LHCN-M2 (cell line): ENCODE measurements at regions not wholly inside any gene's neighbourhood (a gene's known extent, or its start where the extent isn't known, plus 50 kb on each side); places are given as distances from the start of the nearest gene placed in this dataset.

ENCODE experiments used
- DNase-seq: peaks from one replicate; pipeline ENCODE4 v3.0.0-alpha.2; 2012; ENCODE audit warnings: low read depth

DNA sequence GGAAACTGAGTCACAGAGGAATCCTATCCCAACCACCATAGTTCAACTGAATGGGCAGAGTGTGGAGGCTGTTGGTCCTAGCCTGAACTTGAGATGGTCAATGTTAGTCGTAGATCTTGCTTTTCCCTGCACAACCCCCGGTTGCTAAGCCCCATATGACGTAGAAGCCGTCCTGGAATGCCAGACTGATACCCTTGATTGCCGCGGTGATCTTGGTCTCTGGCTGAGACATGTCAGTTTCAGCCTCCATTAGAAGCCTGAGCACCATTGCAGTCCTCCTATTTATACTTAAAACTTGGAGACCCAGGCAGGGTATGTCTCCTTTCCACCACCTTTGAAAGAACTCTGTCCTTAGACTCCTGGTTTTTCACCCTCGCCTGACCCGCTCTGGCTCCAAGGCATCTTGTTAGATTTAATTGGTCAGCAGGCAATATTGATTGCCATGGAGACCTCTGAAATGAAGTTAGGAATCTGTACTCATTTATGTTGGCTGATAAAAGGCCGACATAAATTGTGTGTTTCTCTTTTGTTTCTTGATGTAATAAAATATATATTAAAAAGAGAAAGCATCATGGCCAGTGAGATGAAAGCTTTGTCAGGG lies 53.4 kb downstream of the RPLP1 start:
- no peak for DNase-seq

GRCh38 chr15:69508659-69509058 lies 56.0 kb downstream of the RPLP1 start:
- DNase-seq: no peak

DNA sequence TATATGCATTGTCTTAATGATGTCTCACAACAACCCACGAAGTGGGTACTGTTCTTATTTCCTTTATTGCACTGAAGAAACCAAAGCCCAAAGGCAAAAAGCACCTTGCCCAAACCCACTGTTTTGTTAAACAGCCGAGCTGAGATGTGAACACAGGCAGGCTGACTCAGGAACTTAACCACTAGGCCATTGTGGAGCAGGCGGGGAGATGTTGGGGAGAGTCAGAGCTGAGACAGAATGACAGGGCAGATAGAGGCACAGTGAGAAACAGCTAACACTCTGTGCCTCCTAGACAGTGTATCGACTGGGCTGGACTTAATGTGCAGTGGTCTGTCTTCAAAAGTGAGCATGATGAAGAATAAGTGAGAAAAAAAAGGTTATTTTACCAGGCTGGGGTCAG lies 56.5 kb downstream of the RPLP1 start:
- no peak for DNase-seq

DNA sequence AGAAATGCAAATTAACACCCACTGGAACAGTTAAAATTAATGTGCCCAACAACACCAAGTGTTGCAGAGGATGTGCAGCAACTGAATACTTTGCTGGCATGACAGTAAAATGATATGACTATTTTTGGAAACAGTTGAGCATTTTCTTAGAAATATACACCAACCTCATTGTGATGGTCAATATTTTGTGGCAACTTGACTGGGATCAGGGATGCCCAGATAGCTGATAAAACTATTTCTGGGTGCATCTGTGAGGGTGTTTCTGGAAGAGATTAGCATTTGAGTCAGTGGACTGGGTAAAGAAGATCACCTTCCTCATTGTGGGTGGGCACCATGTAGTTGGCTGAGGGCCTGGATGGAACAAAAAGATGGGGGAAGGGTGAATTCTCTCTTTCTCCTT lies 57.9 kb downstream of the RPLP1 start:
- DNase-seq: no peak

- DNase-seq: no peak
Observed at GRCh38 chr15:69511015-69511414, 58.4 kb downstream of the RPLP1 start.

DNA sequence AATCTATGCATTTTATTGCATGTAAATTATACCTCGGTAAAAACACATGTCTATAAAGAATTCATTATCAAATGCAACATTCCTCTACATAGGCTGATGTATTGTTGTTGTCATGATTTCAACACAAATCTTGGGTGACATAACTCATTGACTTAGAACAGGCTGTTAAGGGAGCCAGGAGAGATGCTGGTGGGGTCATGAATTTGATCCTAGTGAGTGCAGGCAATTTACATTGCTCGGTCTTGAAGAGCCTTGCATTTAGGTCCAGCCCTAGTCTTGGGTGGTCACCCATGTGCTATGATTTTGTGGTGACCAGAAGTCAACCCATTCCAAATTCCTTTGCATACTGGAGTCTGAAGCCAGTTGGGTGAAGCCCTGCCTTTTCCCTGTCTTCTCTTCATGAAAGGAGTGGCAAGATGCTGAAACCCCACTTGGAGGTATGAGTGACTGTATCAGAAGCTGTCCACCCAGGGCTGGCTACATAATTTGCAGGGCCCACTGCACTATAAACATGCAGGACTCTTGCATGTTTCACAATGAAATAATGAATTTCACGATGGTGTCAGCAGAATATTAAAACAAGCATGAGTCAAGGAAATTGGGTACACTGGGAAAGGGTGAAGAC lies 59.2 kb downstream of the RPLP1 start:
- DNase-seq: no peak

DNA sequence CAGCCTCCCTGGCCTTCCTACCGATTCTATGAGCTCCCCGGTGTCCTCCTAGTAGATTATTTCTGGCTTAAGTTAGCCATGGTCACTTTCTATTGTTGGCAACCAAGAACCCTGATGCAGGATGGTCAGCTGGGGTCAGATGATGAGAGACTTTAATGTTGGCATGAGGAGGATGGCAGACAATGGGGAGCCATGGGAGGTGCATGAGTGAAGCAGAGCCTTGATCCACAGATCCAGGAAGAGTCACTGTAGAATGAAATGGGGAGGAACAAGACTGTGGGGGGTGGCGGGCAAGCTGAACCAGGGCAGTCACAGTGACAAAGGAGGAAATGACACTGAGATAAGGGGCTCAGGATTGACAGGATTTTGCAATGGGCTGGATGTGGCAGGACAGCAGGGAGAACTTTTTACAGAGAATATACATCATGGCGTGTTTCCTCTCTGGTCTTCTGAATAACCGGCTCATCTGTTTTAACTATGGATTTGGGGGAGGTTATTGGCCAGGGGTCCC lies 60.9 kb downstream of the RPLP1 start:
- no peak for DNase-seq

GRCh38 chr15:69513986-69514385 lies 61.4 kb downstream of the RPLP1 start:
- no peak for DNase-seq

- no peak for DNase-seq
Observed at GRCh38 chr15:69515508-69515907, 62.9 kb downstream of the RPLP1 start.

DNA sequence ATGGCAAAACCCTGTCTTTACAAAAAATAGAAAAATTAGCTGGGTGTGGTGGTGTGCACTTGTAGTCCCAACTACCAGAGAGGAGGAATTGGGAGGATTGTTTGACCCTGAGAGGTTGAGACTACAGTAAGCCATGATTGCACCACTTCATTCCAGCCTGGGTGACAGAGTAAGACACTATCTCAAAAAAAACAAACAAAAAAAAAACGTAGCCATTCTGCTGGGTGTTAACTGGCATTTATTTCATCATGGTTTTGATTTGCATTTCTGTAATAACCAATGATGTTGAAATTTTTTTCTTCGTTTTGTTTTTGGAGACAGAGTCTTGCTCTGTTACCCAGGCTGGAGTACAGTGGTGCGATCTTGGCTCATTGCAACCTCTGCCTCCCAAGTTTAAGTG lies 63.3 kb downstream of the RPLP1 start:
- no peak for DNase-seq

GRCh38 chr15:69517052-69517451 lies 64.4 kb downstream of the RPLP1 start:
- DNase-seq: no peak

DNA sequence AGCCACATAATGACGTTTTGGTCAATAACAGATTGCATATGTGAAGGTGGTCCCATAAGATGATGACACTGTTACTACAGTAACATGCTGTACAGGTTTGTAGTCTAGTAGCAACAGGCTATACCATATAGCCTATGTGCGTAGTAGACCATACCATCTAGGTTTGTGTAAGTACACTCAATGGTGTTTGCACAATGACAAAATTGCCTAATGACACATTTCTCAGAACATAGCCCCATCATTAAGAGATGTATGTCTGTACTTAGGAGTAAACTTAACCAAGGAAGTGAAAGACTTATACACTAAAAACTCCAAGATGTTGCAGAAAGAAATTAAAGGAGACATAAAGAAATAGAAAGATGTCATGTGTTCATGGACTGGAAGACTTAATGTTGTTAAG lies 66.2 kb downstream of the RPLP1 start:
- DNase-seq: no peak

DNA sequence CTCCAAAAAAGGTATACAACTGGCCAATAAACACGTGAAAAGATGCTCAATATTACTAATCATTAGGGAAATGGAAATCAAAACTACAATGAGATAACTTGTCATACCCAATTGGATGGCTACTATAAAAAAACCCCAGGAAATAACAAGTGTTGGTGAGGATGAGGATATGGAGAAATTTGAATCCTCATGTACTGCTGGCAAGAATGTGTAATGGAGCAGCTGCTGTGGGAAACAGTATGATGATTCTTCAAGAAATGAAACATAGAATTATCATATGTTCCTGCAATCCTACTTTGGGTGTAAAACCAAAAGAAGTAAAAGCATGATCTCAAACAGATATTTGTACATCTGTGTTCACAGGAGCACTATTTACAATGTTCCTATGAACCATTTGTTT lies 67.4 kb downstream of the RPLP1 start:
- no peak for DNase-seq

- DNase-seq: no peak
Observed at GRCh38 chr15:69522361-69522760, 69.7 kb downstream of the RPLP1 start.

DNA sequence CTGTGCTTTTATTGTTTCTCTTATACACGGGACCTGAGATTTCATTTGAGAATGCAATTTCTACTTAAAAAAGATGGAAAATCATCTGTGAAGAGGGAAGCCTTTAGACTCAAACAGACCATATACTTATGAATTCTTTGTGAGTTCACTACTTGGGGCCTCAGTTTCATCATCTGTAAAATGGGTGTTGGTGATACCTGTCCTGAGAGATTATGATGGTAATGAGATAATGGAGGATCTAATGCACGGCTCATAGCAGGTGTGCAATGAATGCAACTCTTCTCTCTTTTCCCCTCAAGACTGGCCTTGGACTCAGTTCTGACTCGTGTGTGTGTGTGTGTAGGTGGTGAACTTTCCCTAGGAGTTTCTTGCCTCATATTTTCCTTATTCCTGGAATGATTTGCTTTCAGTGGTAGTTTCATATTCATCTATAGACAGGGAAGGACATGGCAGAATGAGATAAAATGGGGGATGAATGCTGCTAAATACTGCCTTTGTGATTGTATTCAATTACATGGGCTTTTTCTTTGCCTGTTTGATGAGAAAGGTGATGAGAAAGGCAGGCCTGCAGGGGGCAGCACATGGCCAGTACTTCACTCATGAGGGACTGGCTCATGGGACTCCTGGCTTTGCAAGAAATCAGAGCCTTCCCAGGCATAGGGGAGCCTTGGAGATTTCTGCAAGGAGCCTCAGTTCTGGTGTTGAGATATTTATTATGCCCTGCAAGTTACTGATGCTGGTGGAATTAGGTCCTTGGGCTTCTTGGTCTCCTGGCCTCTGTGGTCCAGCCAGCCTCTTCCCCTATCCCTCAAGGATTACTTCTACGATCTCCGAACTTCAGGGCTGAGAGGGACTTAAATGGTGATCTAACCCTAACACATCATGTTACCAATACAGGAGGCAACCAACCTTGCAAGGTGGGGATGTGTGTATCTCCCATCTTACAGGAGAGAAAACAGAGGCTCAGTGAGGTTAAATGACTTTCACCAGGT lies 70.7 kb downstream of the RPLP1 start:
- DNase-seq: peak; percentile 68

DNA sequence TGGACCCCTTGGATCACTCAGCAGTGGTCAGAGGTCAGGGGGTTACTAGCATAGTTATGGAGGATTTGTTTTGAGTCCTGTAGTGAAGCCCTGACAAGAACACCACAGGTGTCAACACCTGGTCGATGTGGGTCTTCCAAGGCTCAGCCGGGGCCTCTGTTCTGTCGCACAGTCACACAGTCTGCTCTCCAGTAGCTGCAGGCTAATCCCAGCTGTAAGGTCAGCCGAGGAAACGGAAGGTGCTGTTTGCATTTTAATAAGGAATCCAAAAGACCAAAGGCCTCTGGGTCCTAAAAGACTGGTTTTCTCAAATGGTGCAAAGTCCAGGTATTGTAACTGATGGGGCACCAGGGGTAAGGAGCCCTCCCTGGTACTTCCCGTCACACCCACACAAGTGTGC lies 71.7 kb downstream of the RPLP1 start:
- DNase-seq: no peak

GRCh38 chr15:69524814-69525213 lies 72.2 kb downstream of the RPLP1 start:
- DNase-seq: no peak

DNA sequence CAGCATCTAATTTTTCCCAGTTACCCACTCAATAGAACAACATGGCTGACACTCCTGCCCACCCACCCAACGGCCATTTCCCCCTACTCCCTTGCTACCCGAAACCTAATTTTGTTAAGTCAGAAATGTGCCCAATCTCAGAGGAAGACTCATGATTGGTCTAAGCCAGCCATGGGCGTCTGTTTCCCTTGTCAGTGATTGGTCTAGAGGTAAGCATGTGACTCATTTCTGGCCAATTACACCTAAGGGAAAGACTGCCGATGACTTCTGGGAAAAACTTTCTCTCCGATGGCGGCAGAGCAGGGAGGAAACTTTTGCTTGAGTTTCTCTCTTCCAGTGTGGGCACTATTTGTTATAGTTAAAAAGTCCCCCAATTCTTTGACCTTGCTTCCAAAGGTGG lies 72.9 kb downstream of the RPLP1 start:
- no peak for DNase-seq

- peak; percentile 38 for DNase-seq
Observed at GRCh38 chr15:69526081-69527061, 73.8 kb downstream of the RPLP1 start.

DNA sequence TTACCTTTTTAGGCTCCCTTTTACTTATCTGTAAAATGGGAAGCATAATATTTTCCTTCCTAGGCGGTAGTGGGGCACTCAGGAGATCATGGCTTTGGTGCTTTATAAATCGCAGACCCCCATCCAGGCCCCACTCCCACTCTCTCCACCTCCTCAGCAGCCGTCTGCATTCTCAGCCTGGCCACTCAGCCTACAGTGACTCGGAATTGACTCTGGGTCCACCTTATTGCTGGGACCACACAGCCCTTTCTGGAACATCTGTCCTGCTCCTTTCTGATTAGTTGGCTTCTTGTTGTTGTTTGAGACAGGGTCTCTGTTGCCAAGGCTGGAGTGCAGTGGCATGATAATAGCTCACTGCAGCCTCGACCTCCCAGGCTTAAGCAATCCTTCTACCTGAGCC lies 76.5 kb downstream of the RPLP1 start:
- no peak for DNase-seq

- DNase-seq: no peak
Observed at GRCh38 chr15:69529961-69530633, 77.5 kb downstream of the RPLP1 start.
